ENCODE measurements at regions not wholly inside any gene's neighbourhood (a gene's known extent, or its start where the extent isn't known, plus 50 kb on each side); places are given as distances from the start of the nearest gene placed in this dataset.

DNA sequence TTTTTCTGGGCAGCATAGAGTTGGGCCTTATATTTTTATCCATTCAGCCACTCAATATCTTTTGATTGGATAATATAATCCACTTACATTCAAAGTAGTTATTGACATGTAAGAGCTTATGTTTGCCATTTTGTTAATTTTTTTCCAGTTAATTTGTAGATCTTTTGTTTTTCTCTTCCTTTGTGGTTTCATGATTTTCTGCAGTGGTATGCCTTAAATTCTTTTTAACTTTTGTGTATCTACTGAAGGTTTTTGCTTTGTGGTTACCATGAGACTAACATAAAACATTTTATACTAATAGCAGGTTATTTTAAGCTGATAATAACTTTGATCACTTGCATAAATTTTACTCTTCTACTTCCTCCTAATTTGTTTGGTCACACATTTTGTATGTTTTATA is 140.8 kb upstream of the GATB start:
- DNase-seq (ENCODE audit: low read depth, low spot score): no peak

DNA sequence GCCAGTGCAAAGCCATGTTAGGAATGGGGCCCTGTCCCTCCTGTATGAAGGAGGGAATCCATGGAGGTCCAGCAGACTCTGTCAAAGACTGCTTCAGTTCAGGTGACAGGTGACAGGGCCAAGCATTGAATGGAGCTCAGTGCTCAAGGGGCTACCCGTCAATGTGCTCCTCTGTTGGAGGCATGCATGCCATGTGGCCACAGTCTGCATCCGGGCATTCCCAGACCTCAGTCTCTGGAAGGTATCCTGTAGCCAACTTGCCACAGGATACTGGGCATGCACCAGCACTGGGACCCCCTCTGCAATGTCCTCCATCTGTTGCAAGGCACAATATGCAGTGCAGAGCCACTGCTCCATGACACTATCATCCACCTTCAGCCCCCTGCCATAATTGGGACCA is 136.1 kb upstream of the GATB start:
- no peak for DNase-seq (ENCODE audit: low read depth, low spot score)

DNA sequence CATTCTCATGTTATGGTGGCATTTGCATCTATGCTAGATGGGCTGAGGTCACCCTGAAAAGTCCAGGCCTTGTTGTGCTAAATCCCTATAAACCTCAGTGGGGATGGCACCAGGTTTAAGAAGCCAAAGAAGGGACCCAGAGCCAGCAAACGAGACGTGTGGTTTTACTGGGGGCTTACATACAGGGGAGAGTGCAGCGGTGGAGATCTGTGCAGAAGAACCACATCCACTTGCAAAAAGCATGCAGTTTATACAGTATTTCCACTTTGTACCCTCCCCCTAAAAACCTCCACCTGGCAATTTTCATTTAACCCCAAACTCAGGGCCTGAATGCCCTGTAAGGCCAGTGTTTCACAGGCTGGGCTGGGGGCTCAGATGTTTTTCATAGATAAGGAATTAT is 134.9 kb upstream of the GATB start:
- no peak for DNase-seq (ENCODE audit: low read depth, low spot score)

DNA sequence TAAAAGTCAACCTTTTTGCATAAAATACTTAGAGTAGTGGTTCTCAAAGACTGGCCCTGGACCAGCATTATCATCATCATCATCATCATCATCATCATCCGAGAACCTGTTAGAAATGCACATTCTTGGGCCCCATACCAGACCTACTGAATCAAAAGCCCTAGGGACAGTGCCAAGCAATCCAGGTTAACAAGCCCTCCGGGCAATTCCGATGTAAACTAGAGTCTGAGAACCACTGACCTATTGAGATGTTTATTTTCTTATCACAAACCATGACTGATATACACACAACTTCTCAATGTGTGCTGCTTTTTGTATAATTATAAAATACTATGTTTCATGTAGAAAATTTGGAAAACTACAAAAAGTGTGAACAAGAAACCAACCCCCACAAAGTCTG is 133.4 kb upstream of the GATB start:
- no peak for DNase-seq (ENCODE audit: low read depth, low spot score)

DNA sequence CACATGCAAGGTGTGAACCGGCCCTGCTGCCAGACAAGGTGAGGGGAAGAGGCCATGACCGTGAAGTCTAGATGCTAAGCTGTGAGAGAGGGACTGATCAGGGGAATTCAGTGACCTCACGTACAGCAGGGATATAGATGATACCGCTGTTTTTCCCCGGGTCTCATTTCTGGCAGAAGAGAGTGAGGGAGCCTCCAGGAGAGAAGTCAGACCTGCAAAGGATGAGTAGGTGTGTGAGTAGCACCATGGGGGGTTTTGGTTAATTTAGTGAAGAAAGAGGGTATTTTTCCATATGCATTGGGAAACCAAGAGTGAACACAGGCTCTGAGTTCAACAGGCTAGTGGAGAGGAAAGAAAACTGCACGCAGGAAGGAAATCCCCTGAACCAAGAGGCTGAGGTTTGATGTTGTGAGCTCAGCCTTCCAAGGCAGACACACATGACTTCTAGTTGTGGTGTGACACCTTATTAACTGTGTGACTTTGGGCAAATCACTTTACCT is 127.6 kb upstream of the GATB start:
- DNase-seq (ENCODE audit: low read depth, low spot score): no peak

DNA sequence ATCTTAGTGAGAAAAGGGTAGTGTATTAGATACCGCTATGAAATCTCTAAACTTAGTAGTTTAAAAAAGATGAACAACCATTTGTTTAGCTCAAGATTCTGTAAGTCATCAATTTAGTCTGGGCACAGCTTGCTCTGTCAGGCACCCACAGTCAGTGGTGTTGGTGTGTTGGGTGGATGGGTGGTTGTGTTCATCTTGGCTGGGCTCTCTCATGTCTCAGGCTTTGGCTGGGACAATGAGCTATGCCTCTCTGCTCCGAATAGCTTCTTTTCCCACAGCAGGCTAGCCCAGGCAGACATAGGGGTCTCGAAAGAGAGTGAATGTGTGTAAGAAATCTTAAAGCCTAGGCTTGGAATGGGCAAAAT is 127.0 kb upstream of the GATB start:
- DNase-seq (ENCODE audit: low read depth, low spot score): no peak

DNA sequence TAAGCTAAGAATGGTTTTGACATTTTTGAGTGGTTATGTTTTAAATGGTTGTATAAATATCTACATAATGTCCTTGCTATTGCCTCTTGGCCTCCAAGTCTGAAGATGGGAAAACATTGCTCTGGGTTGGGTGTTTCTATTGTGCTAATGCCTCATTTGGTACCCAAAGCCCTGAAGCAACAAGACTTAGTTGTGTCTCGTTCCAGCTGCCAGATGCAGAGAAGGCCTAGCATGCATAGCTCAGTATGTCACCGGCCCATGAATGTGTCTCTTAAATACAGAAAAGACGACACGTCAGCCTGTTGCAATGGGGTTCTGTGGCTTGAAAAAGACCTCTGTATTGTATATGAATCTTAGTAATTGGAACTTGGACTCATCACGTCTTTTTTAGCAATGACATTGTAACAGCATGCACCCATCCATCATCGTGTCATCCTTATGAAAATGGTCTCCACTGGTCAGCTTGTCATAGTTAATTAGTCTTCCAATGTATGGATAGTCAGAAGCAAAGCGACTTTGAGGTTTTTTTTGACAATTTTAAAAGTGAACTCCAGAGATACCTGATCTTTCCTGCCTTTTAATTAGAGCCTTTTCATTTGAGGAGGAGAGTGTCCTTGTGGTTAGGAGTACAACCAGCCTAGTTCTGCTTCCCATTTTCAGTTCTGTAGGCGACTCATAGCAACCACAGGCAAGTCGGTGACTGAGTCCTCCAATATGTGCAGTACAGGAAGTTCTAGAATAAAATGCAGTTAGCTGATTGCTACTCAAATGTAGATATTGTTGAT is 126.4 kb upstream of the GATB start:
- DNase-seq (ENCODE audit: low read depth, low spot score): no peak

DNA sequence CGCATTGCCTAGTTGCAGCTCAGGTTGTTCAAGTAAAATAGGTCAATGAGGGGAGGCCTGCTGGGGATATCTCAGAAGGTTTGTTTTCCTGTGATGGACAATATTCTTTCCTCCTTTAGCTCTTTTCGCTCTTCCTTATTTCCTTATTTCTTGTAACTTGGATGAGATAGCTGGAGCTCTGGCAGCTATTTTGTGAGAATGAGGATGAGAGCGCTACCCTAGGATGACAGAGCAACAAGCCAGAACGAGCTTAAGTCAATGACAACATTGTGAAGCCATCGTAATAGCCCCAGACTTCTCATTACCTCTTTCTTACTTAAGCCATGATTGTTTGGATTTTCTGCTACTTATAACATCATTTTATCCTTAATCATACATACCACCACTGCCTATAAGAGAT is 124.3 kb upstream of the GATB start:
- DNase-seq (ENCODE audit: low read depth, low spot score): no peak

DNA sequence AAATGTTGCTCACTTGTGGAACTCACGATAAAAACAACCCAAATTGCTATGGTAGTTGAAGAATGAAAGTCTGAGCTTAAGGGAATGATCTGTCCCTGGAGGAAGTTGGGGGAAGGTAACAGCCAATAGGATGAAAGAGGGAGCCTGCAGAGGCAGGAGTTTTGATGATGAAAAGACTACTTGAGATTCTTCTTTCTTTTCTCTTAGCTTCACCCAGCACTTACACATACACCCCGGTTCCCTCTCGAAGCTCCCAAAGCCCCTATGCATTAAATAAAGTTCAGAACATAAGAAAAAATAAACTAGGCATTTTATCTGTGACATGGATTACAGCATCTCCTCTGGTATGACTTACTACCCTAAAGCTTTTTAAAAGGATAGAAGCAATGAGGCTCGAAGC is 122.9 kb upstream of the GATB start:
- DNase-seq (ENCODE audit: low read depth, low spot score): no peak

DNA sequence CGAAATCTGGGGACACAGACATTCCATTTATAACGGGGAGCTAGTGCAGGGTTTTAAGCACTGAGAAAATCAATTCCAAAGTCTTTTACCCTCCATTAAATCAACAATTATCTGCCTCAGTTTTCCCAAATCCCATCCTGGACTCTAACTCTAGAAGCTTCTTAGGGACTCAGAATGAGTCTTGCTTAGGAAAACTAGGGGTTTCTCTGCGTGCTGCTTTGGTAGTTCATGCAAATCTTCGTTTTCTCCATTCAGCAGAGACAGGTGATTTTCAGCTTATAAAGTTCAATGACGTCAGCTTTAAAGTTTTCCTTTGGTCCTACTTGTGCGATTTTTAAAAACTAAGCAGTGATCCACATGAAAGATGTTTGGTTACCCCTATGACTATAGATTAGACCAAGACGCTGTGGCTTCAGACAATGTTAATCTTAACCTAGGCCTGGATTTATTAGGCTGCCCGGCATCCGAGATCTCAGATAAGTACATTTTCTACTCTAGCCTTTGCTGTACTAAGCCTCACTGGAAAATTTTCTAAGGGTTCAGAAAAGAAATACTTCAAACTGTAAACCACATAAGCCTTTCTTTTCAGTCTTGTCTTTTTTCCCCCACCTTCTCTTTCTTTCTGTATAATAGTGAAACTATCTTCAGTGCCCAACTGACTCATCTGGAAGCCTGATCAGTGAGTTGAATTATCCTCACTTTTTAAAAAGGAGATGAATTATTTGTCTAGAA is 121.4 kb upstream of the GATB start:
- DNase-seq (ENCODE audit: low read depth, low spot score): no peak

DNA sequence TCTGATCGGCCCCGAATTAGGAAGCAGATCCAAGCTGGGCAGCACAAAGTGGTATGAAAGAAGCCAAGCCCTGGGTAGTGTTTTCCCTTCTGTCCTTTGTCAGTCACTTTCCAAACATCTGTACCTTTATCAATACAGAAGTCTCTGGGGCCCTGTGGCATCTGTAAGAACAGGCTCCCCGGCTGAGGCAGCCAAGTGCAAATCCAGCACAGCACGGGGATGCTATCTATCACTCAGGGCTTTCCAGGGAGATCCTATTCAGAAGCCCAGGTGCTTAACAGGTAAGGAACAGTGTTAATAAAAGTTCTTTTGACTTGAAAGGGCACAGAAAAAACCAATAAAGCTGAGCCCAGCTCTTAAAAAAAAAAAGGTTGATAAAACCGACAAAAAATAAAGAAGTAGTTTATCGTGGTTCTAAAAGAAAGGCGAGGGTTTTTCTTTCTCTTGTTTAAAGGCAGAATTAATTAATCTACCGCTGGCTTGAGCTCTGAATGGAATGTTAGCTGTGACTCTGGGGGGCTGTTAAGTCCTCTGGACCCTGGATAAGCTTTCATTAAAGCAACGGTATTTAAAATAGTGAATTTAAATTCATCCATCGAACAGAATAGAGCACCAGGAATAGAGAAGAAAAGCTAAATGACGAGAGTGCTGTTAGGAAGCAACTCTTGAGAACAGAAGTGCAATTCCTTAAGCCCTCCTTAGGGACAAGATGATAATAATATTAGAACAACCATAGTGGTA is 119.1 kb upstream of the GATB start:
- DNase-seq (ENCODE audit: low read depth, low spot score): no peak

DNA sequence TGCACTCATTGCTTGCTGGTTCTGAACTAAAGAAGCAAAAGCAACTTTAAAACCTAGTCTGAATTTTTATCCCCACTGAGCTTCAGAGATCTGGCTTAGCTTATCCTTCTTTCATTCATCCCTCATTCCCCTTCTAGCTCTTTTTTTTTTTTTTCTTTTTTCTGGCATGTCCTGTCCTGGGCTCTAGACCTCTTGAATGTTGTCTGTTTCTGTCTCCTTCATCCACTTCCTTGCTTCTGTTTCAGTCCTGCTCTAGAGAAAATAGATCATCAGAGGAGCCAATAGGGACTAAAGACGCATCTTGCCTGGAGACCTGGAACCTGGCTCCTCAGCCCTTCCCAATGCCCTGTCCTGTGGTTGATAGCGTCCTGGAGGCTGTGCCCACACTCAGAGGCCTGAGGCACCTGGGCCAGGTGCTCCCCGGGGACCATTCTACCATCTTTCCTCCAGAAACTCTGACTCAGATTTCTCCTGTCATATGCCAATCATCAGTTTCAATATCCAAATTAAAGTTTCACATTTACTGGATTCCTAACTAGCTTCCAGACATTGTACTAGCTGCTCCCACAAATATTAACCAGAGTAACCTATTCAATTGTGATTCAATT is 115.7 kb upstream of the GATB start:
- DNase-seq (ENCODE audit: low read depth, low spot score): no peak

DNA sequence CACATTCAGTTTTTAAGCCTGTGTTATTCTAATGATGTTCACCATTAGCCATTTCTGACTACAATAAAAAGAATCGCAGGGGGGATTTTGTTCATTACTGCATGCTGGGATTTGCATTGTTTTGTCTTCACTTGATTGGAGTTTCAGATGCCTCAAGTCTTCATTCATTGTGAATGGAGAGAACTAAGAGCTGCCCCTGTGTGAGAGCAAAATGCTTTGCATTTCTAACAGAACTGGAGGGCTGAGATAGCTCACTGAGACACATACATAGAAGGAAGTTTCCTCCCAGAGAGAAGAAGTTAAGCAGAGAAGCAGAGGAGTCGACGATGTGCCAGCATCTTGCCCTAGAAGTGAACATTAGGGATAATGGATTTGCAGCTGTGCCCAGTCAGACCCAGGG is 113.5 kb upstream of the GATB start:
- no peak for DNase-seq (ENCODE audit: low read depth, low spot score)

DNA sequence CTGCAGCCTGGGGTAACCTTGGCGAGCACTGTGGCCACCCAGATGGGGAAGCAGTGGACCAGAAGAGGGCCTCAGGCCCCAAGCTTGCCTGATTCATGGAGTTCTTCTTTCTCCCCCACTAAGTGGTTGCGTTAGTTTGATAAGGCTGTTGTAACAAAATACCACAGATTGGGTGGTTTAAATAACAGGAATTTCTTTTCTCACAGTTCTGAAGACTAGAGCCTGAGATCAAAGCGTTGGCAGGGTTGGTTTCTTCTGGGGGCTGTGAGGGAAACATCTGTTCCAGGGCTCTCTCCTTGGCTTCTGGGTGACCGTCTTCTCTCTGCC is 105.7 kb upstream of the GATB start:
- DNase-seq (ENCODE audit: low read depth, low spot score): no peak

DNA sequence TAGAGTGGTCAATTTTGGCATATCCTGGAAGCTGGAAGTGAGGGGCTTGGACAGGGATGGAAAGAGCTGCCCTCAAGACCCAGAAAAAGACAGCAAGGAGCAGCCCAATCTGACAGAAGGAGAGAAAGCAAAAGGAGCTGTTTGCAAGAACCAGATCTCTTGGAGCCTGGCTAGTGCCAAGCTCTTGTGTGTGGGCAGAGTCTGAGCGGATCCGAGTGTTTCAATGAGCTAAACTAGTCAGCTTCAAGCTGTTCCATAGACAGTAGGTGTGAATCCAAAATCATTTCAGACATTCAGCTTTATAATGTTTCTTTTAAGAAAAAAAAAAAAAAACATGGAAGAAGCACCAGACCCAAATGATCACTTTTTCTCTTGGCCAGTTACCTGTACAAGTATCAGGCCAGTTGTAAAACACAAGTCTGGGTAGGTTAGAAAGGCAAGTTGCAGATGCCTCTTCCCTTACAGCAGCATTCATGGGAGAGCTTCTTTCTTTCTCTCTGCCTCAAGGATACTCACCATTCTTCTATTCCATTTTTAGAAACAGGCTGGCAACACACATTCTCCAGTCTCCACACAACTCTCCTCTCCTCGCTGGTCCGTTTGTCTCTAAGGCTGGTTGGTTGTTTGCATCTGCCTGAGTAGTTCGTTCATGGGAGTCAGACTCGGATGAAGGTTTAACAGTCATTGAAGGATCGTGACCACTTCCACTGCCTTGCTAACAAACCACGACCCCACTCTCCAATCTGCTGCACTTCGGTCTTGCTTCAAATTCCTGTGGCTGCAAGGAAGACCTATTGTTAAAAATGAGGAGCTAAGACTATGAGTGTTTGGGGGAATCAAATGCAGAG is 105.2 kb upstream of the GATB start:
- DNase-seq (ENCODE audit: low read depth, low spot score): no peak

DNA sequence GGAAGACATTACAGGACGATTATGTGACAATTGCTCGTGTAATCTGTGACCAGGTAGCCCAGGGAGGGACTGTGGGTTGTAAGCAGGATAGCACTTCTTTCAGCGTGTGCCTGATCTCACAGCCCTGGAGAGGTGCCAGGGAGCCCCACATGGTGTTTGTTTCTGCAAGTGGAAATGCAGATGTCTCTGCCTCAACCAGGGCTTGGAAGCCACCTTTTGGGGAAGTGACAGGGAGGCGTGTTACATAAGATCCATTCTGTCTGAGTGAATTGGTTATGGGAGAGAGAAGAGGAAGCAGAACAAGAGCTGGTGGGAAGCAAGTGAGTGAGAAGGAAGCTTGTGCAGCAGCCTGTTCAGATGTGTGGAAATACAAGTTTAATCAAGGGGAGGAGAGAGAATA is 104.5 kb upstream of the GATB start:
- no peak for DNase-seq (ENCODE audit: low read depth, low spot score)

DNA sequence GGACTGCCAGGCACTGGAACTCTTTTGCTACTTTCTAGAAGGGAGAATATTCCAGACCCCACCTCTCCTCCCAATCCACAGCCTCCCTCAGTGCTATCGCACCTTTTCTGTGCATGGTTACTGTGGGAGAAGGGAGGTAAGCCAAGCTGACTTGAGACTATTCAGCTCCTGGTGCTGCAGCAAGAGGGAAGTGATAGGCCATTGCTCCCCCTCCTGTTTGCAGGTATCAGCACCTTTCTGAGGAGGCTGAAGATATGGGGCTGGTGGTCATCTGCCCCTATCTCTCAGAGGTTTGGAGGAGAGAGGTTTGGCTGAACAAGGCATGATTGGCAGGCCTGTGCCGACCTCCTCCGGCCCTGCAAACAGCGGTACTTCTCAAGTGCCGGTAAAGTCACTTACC is 103.3 kb upstream of the GATB start:
- no peak for DNase-seq (ENCODE audit: low read depth, low spot score)

DNA sequence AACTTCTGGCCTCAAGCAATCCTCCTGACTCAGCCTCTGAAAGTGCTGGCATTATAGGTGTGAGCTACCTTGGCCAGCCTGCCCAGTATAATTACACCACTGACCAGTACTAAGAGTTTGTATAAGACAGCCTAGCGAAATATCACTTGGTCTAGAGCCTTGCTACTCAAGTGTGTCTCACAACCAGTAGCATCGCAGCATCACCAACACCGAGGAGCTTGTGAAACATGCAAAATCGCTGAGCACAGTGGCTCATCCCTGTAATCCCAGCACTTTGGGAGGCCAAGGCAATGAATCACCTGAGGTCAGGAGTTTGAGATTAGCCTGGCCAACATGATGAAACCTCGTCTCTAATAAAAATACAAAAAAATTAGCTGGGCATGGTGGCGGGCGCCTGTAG is 102.0 kb upstream of the GATB start:
- no peak for DNase-seq (ENCODE audit: low read depth, low spot score)

DNA sequence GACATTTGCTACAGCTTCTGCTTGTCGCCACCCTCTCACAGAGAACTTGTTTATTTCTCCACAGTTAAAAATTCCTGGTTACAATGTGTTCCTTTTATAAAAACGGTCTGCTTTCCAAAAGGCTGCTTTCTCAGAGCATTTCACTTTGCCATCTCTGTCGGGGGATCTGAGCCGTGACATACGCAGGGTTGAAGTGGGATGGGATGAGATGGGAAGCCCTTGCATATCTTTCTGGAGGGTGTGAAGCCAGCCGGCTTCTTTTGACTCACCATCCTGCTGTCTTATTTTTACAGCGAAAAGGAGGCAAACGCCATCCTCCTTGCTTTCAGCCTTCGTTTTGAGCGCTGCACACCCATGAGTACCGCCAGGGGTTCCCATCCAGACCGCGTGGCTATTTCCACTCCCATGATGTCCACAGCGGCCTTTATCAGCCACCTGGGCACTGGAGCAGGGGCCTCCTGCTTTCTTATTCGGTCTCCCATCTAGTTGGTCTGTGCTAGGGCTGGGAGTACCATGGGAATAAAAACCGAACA is 99.8 kb upstream of the GATB start:
- no peak for DNase-seq (ENCODE audit: low read depth, low spot score)

DNA sequence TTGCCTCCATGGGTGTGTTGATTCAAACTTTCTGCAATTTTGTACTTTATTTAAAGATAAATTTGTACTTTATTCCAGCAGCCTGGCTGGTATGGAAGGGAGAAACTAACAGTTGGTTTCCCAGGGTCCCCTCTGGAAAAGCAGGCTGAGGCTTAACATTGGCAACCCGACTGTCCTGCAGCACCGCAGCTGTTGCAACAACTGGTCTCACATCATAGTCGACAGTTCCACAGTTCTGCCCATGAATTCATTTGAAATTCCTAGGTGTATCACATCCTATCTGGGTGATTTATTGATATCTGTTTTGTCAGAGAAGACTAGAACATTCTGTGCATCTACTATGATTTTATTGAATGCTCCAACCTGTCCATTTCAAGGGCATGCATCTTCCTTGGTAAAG is 98.8 kb upstream of the GATB start:
- no peak for DNase-seq (ENCODE audit: low read depth, low spot score)

DNA sequence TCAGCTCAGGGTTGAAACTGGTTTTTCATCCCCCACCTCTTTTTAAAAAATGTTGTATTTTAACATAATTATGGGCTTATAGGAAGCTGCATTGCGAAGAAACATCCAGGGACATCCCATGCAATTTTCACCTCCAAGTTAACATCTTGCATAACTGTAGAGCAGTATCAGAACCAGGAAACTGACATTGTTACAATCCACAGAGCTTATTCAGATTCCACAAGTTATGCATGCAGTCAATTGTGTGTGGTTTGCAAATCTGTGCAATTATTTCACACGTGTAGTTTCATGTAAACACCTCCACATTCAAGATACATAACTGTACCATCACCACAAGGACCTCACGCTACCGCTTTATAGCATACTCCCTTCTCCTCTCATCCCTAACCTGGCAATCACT is 97.5 kb upstream of the GATB start:
- DNase-seq (ENCODE audit: low read depth, low spot score): no peak
